PC-9 (cell line): ENCODE measurements at regions not wholly inside any gene's neighbourhood (a gene's known extent, or its start where the extent isn't known, plus 50 kb on each side); places are given as distances from the start of the nearest gene placed in this dataset.

Source experiments
- CTCF ChIP-seq: fragments of 200-600 bp; sonication (generic); conservative IDR thresholded peaks from 2 replicates; pipeline ENCODE4 v1.6.1; 2017; ENCODE audit warnings: mixed run types, antibody characterized with exemption, mild to moderate bottlenecking, moderate library complexity
- EZH2 ChIP-seq: fragments of 200-600 bp; sonication (generic); IDR thresholded peaks from 2 replicates; pipeline ENCODE4 v1.8.0; 2017; ENCODE audit warnings: antibody characterized with exemption, low read depth

GRCh38 chr14:82046512-82047226, 513.0 kb upstream of the SEL1L start:
- TF ChIP-seq CTCF (no peak), EZH2 (no peak)
